Gastrocnemius medialis (tissue), 4 donors: ENCODE measurements at regions not wholly inside any gene's neighbourhood (a gene's known extent, or its start where the extent isn't known, plus 50 kb on each side); places are given as distances from the start of the nearest gene placed in this dataset.

Experiments used
- CTCF ChIP-seq, 5 experiments: fragments of 450-650 bp in 3 of 5; fragments of 200-600 bp in 2 of 5; sonication (generic) in 2 of 5; IDR thresholded peaks in 4 of 5; conservative IDR thresholded peaks in 1 of 5; 1 replicate in 4 of 5; 2 replicates in 1 of 5; pipeline ENCODE4 v1.5.1; 2016 to 2019; ENCODE audit warnings: antibody characterized with exemption in 5 of 5, mild to moderate bottlenecking in 3 of 5, moderate library complexity in 3 of 5
- POLR2A ChIP-seq, 2 donors: fragments of 450-650 bp; IDR thresholded peaks; one replicate each; pipeline ENCODE4 v1.6.1; 2017; ENCODE audit warnings: antibody characterized with exemption in 2 of 2, mild to moderate bottlenecking in 2 of 2, moderate library complexity in 2 of 2

GRCh38 chr9:29183971-29184370 lies 1610.7 kb upstream of the C9orf72 start:
- TF ChIP-seq CTCF (IDR thresholded peaks at IDR 0.05 in 4 of 5, conservative IDR thresholded peaks at IDR 0.05 in 1 of 5): no peak
- TF ChIP-seq POLR2A (IDR thresholded peaks at IDR 0.05): no peak
